K562 (cell line): ENCODE measurements at regions not wholly inside any gene's neighbourhood (a gene's known extent, or its start where the extent isn't known, plus 50 kb on each side); places are given as distances from the start of the nearest gene placed in this dataset.

ENCODE experiments used
- ATAC-seq: fragments of 200-7000 bp; cut with Tn5 transposase; 3 replicates; pipeline ENCODE4 v1.9.1; 2020; ENCODE audit warnings: moderate library complexity
- BruUV-seq: library from RNA; stranded (reverse); fragments of 400-500 nt; replicated peaks from 2 replicates; lab custom pipeline; 2021; lab: Mats Ljungman, UMichigan
- CTCF ChIA-PET: fragments of 300-600 bp; formaldehyde crosslinking; extraction: SDS; loops from one replicate; lab custom pipeline; 2021; ENCODE audit warnings: low intra/inter-chr PET ratio; lab: Yijun Ruan, JAX
- POLR2A ChIA-PET: fragments of 300-600, 350-650 bp; sonication (Branson Sonifier 250); formaldehyde crosslinking; extraction: SDS; loops from one replicate; lab custom pipeline; 2021; ENCODE audit warnings: antibody characterized with exemption, inconsistent platforms; lab: Yijun Ruan, JAX
- DNase-seq, 4 experiments: peaks; one replicate each; pipeline versions ENCODE4 v3.0.0 to v3.0.0-alpha.2; 2011 to 2018; ENCODE audit warnings: low spot score in 3 of 4, mixed read lengths in 3 of 4; ENCODE audit errors: extremely low read depth in 1 of 4
- FAIRE-seq: peaks from 2 replicates; lab custom pipeline; 2011; peaks lifted over from hg19 to GRCh38; lab: Jason Lieb, UNC
- H2AFZ ChIP-seq: 2 replicates; pipeline ENCODE4 v1.6.0; 2011; ENCODE audit warnings: low read depth, low read length, control low read depth, inconsistent platforms
- H3K27ac ChIP-seq: fragments of 200-600 bp; 3 replicates; pipeline ENCODE4 v1.8.0; 2011; ENCODE audit warnings: low read depth, mild to moderate bottlenecking, control low read depth, inconsistent platforms, low read length, moderate library complexity, mixed read lengths; ENCODE audit errors: extremely low read depth
- H3K27me3 ChIP-seq, 2 experiments: fragments of 300-600 bp in 1 of 2; 2 replicates in 1 of 2; 3 replicates in 1 of 2; pipeline versions ENCODE4 v1.6.0 to v1.8.0; 2011; ENCODE audit warnings: inconsistent platforms in 2 of 2, low read length in 2 of 2, mild to moderate bottlenecking in 1 of 2, mixed read lengths in 1 of 2, moderate library complexity in 1 of 2; ENCODE audit not compliant: control insufficient read depth in 2 of 2, insufficient read depth in 2 of 2
- H3K36me3 ChIP-seq: fragments of 300-600 bp; 3 replicates; pipeline ENCODE4 v1.8.0; 2011; ENCODE audit warnings: mild to moderate bottlenecking, low read length, inconsistent platforms; ENCODE audit not compliant: control insufficient read depth, insufficient read depth
- H3K4me1 ChIP-seq, 2 experiments: fragments of 200-600 bp in 1 of 2; replicated peaks in 1 of 2; 2 replicates in 1 of 2; 3 replicates in 1 of 2; pipeline versions ENCODE4 v1.5.1 to v1.8.0; 2011; ENCODE audit warnings: inconsistent platforms in 2 of 2, low read length in 2 of 2, mild to moderate bottlenecking in 1 of 2, mixed read lengths in 1 of 2, moderate library complexity in 1 of 2; ENCODE audit not compliant: control insufficient read depth in 2 of 2, insufficient read depth in 2 of 2
- H3K4me2 ChIP-seq: 2 replicates; pipeline ENCODE4 v1.6.1; 2011; ENCODE audit warnings: low read length, control low read depth, inconsistent platforms, mixed read lengths; ENCODE audit not compliant: insufficient read depth
- H3K4me3 ChIP-seq: fragments of 200-600 bp; sonication (generic), shearing (Covaris generic); 2 replicates; pipeline ENCODE4 v1.5.1; 2016; ENCODE audit warnings: control low read depth, inconsistent platforms
- H3K79me2 ChIP-seq: fragments of 200-600 bp; 3 replicates; pipeline ENCODE4 v1.8.0; 2011; ENCODE audit warnings: low read length, inconsistent platforms; ENCODE audit not compliant: control insufficient read depth, insufficient read depth
- H3K9ac ChIP-seq, 2 experiments: 2 replicates each; pipeline versions ENCODE4 v1.6.0 to v1.6.1; 2011; ENCODE audit warnings: low read depth in 2 of 2, low read length in 2 of 2, control low read depth in 1 of 2, inconsistent platforms in 1 of 2, mild to moderate bottlenecking in 1 of 2, mixed read lengths in 1 of 2; ENCODE audit not compliant: insufficient read depth in 1 of 2
- H3K9me1 ChIP-seq: one replicate; pipeline ENCODE4 v1.6.0; 2011; ENCODE audit warnings: inconsistent platforms, mild to moderate bottlenecking, low read length, moderate library complexity; ENCODE audit not compliant: control insufficient read depth, insufficient read depth
- H3K9me3 ChIP-seq: replicated peaks from 2 replicates; pipeline ENCODE4 v1.5.1; 2011; ENCODE audit warnings: low read depth, low read length, inconsistent platforms; ENCODE audit not compliant: control insufficient read depth, insufficient read depth
- H4K20me1 ChIP-seq: replicated peaks from 2 replicates; pipeline ENCODE4 v1.6.1; 2011; ENCODE audit warnings: low read length, inconsistent platforms, mixed read lengths; ENCODE audit not compliant: control insufficient read depth, insufficient read depth
- BRD4 ChIP-seq: fragments of 200-600 bp; sonication (generic); IDR thresholded peaks from 2 replicates; pipeline ENCODE4 v1.6.1; 2017; ENCODE audit warnings: inconsistent platforms
- DDX20 ChIP-seq: fragments of 450-650 bp; IDR thresholded peaks from 2 replicates; pipeline ENCODE4 v1.6.1; 2016; ENCODE audit warnings: missing genetic modification characterization, low read depth, mild to moderate bottlenecking, missing compliant biosample characterization, moderate library complexity
- GATAD2A ChIP-seq: fragments of 450-650 bp; IDR thresholded peaks from 2 replicates; pipeline ENCODE4 v1.6.1; 2017
- ILF3 ChIP-seq: fragments of 450-650 bp; IDR thresholded peaks from 2 replicates; pipeline ENCODE4 v1.6.1; 2018; ENCODE audit warnings: antibody characterized with exemption, mild to moderate bottlenecking, moderate library complexity, borderline replicate concordance
- KDM2B ChIP-seq: fragments of 250-450 bp; sonication (Bioruptor Pico); IDR thresholded peaks from 2 replicates; pipeline ENCODE4 v1.8.0; 2021; ENCODE audit warnings: mild to moderate bottlenecking, moderate library complexity
- KHSRP ChIP-seq: fragments of 450-650 bp; IDR thresholded peaks from 2 replicates; pipeline ENCODE4 v1.6.1; 2017
- SMARCA4 ChIP-seq: fragments of 450-650 bp; IDR thresholded peaks from 2 replicates; pipeline ENCODE4 v1.6.1; 2016
- TEAD4 ChIP-seq, 2 experiments: sonication (generic) in 1 of 2; formaldehyde crosslinking in 1 of 2; IDR thresholded peaks; 2 replicates each; pipeline versions ENCODE4 v1.6.1 to v1.8.0; 2012 to 2022; ENCODE audit warnings: borderline replicate concordance in 1 of 2, inconsistent platforms in 1 of 2, low read length in 1 of 2, mild to moderate bottlenecking in 1 of 2, missing genetic modification reagents in 1 of 2
- WGBS: fragments of 100-300 bp; shearing (Covaris generic); methylation state at CpG from one replicate; pipeline ENCODE4 v1.1.6; 2016; ENCODE audit warnings: low coverage, mixed read lengths; ENCODE audit not compliant: insufficient coverage; ENCODE audit errors: missing lambda C conversion rate; 5-methylcytosine and 5-hydroxymethylcytosine counted together
- in situ Hi-C: fragments of 300-500 bp; cut with MboI; formaldehyde crosslinking; loops from 4 replicates; pipeline ENCODE4 v1.15.0; 2018; ENCODE audit warnings: inconsistent platforms, mixed read lengths
- intact Hi-C: fragments of 100-400 bp; cut with micrococcal nuclease; formaldehyde crosslinking; loops from 2 replicates; pipeline ENCODE4 v1.14.2; 2022
- TF ChIP-seq, protein P1 (sequence below): fragments of 250-450 bp; sonication (Bioruptor Pico); IDR thresholded peaks from 2 replicates; pipeline ENCODE4 v1.8.0; 2021; ENCODE audit warnings: mild to moderate bottlenecking, moderate library complexity

DNA sequence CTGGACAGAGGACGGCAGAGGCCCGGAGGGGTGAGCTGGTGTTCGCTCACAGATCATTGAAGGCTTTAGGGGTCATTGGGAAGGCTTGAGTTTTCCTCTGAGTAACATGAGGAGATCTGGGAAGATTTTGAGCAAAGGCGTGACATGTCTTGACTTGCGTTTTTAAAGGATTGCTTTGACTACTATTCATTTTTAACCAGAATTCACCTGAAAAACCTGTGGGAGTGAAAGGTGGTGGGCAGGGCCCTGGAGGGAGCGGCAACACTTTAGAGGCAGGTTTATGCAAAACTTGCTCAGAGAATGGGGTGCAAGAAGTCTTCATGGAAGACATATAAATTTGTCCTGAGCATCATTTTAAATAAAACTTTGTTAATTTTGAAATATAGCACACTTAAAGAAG is 72.2 kb upstream of the EEF1E1 start:
- in situ Hi-C loops (no loop called here), intact Hi-C loops (no loop called here)
- BruUV-seq, result no TSS peak
- CTCF ChIA-PET, result no interaction called here
- POLR2A ChIA-PET, result interaction anchor here (1.2 kb wide), 1 partner anchor 9 kb away, joined by 5 read pairs; no protein-coding TSS in a partner anchor
- Histone ChIP-seq H3K9me3 (no peaks in the 10 kb centered on the region), H3K27ac (no peak overlapping the region), H3K27me3 (peaks cover under 1 to 10% of the 10 kb centered on the region in 2 experiments; a peak in 1 of 5 replicates), H3K4me2 (no peak overlapping the region), H3K9ac (no peak overlapping the region), H4K20me1 (no peaks in the 10 kb centered on the region), H3K4me3 (no peak overlapping the region), H3K4me1 (no peaks in the 10 kb centered on the region)
- ATAC-seq (no peak), FAIRE-seq (no peak)
- 0% methylated on average over 6 of the region's 6 CpGs for WGBS
- TF ChIP-seq GATAD2A (no peak), SMARCA4 (no peak), KDM2B (no peak), BRD4 (no peak), ILF3 (no peak), KHSRP (no peak), TEAD4 (IDR thresholded peaks at IDR 0.05; ENCODE audit: low read length) (no peak), TEAD4 (CRISPR knock-in tag; IDR thresholded peaks at IDR 0.05; ENCODE audit: borderline replicate concordance) (no peak), DDX20 (tag) (no peak)
- TF ChIP-seq, protein P1, sequence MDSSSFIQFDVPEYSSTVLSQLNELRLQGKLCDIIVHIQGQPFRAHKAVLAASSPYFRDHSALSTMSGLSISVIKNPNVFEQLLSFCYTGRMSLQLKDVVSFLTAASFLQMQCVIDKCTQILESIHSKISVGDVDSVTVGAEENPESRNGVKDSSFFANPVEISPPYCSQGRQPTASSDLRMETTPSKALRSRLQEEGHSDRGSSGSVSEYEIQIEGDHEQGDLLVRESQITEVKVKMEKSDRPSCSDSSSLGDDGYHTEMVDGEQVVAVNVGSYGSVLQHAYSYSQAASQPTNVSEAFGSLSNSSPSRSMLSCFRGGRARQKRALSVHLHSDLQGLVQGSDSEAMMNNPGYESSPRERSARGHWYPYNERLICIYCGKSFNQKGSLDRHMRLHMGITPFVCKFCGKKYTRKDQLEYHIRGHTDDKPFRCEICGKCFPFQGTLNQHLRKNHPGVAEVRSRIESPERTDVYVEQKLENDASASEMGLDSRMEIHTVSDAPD (CRISPR knock-in tag), result no peak
- TF ChIP-seq, all 486 proteins: peak for 0
- Histone ChIP-seq H3K36me3 (no peaks in the 10 kb centered on the region), H3K9me1 (no peaks in the 10 kb centered on the region), H3K79me2 (no peaks in the 10 kb centered on the region), H2AFZ (no peak overlapping the region)
- no peak for DNase-seq
